PFSK-1 (cell line): ENCODE measurements at regions not wholly inside any gene's neighbourhood (a gene's known extent, or its start where the extent isn't known, plus 50 kb on each side); places are given as distances from the start of the nearest gene placed in this dataset.

Source experiments
- POLR2AphosphoS5 ChIP-seq: IDR thresholded peaks from 2 replicates; pipeline ENCODE4 v1.6.1; 2012; ENCODE audit warnings: low read depth, mild to moderate bottlenecking, control low read depth, low read length, moderate library complexity
- SIN3A ChIP-seq: IDR thresholded peaks from 2 replicates; pipeline ENCODE4 v1.6.1; 2012; ENCODE audit warnings: mild to moderate bottlenecking, low read length, moderate library complexity, borderline replicate concordance; ENCODE audit not compliant: insufficient read depth
- TAF1 ChIP-seq: IDR thresholded peaks from 2 replicates; pipeline ENCODE4 v1.6.1; 2012; ENCODE audit warnings: low read length, control low read depth, borderline replicate concordance; ENCODE audit not compliant: insufficient read depth
- TF ChIP-seq, protein P1 (sequence below), 2 experiments: IDR thresholded peaks; 2 replicates each; pipeline versions ENCODE4 v1.6.1 to v1.8.0; 2011 to 2012; ENCODE audit warnings: low read depth in 2 of 2, low read length in 2 of 2, control low read depth in 1 of 2, inconsistent platforms in 1 of 2, mild to moderate bottlenecking in 1 of 2, moderate library complexity in 1 of 2; ENCODE audit not compliant: insufficient read depth in 1 of 2

DNA sequence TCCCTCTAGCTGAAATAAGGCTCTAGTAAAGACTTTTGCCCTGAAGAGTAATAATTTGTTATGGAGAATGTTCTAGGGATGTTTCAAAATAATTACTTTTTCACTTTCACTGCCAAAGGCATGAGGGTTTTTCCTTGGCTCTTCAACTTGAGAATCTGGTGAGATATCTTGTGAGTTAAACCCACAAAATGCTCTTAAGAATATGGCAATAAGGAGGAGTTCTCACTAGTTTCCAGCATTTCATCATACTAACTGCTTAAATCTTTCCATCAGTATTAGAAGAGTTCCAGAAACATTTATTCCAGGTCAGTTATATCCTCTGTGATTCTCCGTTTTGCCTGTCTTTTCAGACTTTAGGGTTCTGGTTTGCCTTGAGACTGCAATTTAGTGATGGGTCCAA lies 785.6 kb upstream of the GJE1 start:
- TF ChIP-seq TAF1 (no peak), POLR2AphosphoS5 (no peak), SIN3A (no peak)
- TF ChIP-seq, protein P1, sequence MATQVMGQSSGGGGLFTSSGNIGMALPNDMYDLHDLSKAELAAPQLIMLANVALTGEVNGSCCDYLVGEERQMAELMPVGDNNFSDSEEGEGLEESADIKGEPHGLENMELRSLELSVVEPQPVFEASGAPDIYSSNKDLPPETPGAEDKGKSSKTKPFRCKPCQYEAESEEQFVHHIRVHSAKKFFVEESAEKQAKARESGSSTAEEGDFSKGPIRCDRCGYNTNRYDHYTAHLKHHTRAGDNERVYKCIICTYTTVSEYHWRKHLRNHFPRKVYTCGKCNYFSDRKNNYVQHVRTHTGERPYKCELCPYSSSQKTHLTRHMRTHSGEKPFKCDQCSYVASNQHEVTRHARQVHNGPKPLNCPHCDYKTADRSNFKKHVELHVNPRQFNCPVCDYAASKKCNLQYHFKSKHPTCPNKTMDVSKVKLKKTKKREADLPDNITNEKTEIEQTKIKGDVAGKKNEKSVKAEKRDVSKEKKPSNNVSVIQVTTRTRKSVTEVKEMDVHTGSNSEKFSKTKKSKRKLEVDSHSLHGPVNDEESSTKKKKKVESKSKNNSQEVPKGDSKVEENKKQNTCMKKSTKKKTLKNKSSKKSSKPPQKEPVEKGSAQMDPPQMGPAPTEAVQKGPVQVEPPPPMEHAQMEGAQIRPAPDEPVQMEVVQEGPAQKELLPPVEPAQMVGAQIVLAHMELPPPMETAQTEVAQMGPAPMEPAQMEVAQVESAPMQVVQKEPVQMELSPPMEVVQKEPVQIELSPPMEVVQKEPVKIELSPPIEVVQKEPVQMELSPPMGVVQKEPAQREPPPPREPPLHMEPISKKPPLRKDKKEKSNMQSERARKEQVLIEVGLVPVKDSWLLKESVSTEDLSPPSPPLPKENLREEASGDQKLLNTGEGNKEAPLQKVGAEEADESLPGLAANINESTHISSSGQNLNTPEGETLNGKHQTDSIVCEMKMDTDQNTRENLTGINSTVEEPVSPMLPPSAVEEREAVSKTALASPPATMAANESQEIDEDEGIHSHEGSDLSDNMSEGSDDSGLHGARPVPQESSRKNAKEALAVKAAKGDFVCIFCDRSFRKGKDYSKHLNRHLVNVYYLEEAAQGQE (IDR thresholded peaks at IDR 0.05; ENCODE audit: insufficient read depth in 1 of 2, low read depth in 2 of 2, low read length in 2 of 2), result no peak
